AG09309 (cell line): ENCODE measurements at regions not wholly inside any gene's neighbourhood (a gene's known extent, or its start where the extent isn't known, plus 50 kb on each side); places are given as distances from the start of the nearest gene placed in this dataset.

Experiments
- DNase-seq: peaks from one replicate; pipeline ENCODE4 v3.0.0-alpha.2; 2010; ENCODE audit warnings: low read depth
- H3K4me3 ChIP-seq: 2 replicates; pipeline ENCODE4 v1.5.1; 2011; ENCODE audit warnings: mild to moderate bottlenecking, low read depth, low read length, moderate library complexity; ENCODE audit not compliant: control insufficient read depth
- CTCF ChIP-seq: IDR thresholded peaks from 2 replicates; pipeline ENCODE4 v1.5.1; 2011; ENCODE audit warnings: mild to moderate bottlenecking, low read depth, low read length, inconsistent platforms; ENCODE audit not compliant: insufficient read depth, control insufficient read depth; ENCODE audit errors: missing control alignments

- DNase-seq: no peak
- no peak for TF ChIP-seq CTCF
- H3K4me3 ChIP-seq: no peak overlapping the region
Measured at GRCh38 chr7:17545348-17545747, 246.9 kb downstream of the AHR start.

GRCh38 chr7:17546189-17546588, 247.7 kb downstream of the AHR start:
- DNase-seq: no peak
- H3K4me3 ChIP-seq: no peak overlapping the region
- no peak for TF ChIP-seq CTCF

- TF ChIP-seq CTCF: no peak
- no peak overlapping the region for H3K4me3 ChIP-seq
- DNase-seq: no peak
Measured at GRCh38 chr7:17546592-17546991, 248.1 kb downstream of the AHR start.

- no peak for TF ChIP-seq CTCF
- DNase-seq: no peak
- H3K4me3 ChIP-seq: no peak overlapping the region
Measured at GRCh38 chr7:17548014-17548653, 249.7 kb downstream of the AHR start.

GRCh38 chr7:17549406-17549805, 251.0 kb downstream of the AHR start:
- no peak for TF ChIP-seq CTCF
- no peak overlapping the region for H3K4me3 ChIP-seq
- no peak for DNase-seq

- H3K4me3 ChIP-seq: no peak overlapping the region
- no peak for DNase-seq
- no peak for TF ChIP-seq CTCF
Measured at GRCh38 chr7:17552373-17552772, 253.9 kb downstream of the AHR start.

GRCh38 chr7:17552952-17553351, 254.5 kb downstream of the AHR start:
- no peak for TF ChIP-seq CTCF
- no peak for DNase-seq
- H3K4me3 ChIP-seq: no peak overlapping the region
